GM12864 (cell line): ENCODE measurements at regions not wholly inside any gene's neighbourhood (a gene's known extent, or its start where the extent isn't known, plus 50 kb on each side); places are given as distances from the start of the nearest gene placed in this dataset.

Experiments
- DNase-seq: peaks from one replicate; pipeline ENCODE4 v3.0.0-alpha.2; 2011; ENCODE audit warnings: low read depth
- H3K4me3 ChIP-seq: 2 replicates; pipeline ENCODE4 v1.5.1; 2011; ENCODE audit warnings: mild to moderate bottlenecking, low read depth, low read length, control low read depth
- CTCF ChIP-seq: IDR thresholded peaks from 2 replicates; pipeline ENCODE4 v1.5.1; 2011; ENCODE audit warnings: low read depth, mild to moderate bottlenecking, moderate library complexity, low read length, control low read depth, inconsistent platforms; ENCODE audit errors: missing control alignments

GRCh38 chr1:187790724-187791123 lies 962.0 kb downstream of the PLA2G4A start:
- no peak for DNase-seq
- no peak for TF ChIP-seq CTCF

GRCh38 chr1:187794561-187794960 lies 965.8 kb downstream of the PLA2G4A start:
- no peak for TF ChIP-seq CTCF
- no peak overlapping the region for H3K4me3 ChIP-seq
- no peak for DNase-seq

More at GRCh38 chr1:187790724-187791123, 962.0 kb downstream of the PLA2G4A start:
- no peak overlapping the region for H3K4me3 ChIP-seq

GRCh38 chr1:187809549-187809948 lies 980.8 kb downstream of the PLA2G4A start:
- TF ChIP-seq CTCF, result no peak
- DNase-seq, result no peak
- no peak overlapping the region for H3K4me3 ChIP-seq

- no peak overlapping the region for H3K4me3 ChIP-seq
- no peak for TF ChIP-seq CTCF
These were observed 987.9 kb downstream of the PLA2G4A start for GRCh38 chr1:187816646-187817045.

GRCh38 chr1:187817782-187818181 lies 989.0 kb downstream of the PLA2G4A start:
- no peak for DNase-seq
- TF ChIP-seq CTCF, result no peak
- no peak overlapping the region for H3K4me3 ChIP-seq

More at GRCh38 chr1:187816646-187817045, 987.9 kb downstream of the PLA2G4A start:
- no peak for DNase-seq

GRCh38 chr1:187819086-187819485 lies 990.3 kb downstream of the PLA2G4A start:
- no peak for DNase-seq
- no peak for TF ChIP-seq CTCF
- no peak overlapping the region for H3K4me3 ChIP-seq

GRCh38 chr1:187836557-187836956 lies 1007.8 kb downstream of the PLA2G4A start:
- H3K4me3 ChIP-seq, result no peak overlapping the region
- DNase-seq, result no peak
- TF ChIP-seq CTCF, result no peak
